ENCODE measurements at regions not wholly inside any gene's neighbourhood (a gene's known extent, or its start where the extent isn't known, plus 50 kb on each side); places are given as distances from the start of the nearest gene placed in this dataset.
"Not testable (repeated sequence)": the region's sequence is repeated elsewhere in the genome, so short reads cannot be mapped to it uniquely, and the experiment has no call there.

- DNase-seq (ENCODE audit: low spot score), result no peak
These were observed 132.7 kb upstream of the TCF21 start for GRCh38 chr6:133756078-133756695.

DNA sequence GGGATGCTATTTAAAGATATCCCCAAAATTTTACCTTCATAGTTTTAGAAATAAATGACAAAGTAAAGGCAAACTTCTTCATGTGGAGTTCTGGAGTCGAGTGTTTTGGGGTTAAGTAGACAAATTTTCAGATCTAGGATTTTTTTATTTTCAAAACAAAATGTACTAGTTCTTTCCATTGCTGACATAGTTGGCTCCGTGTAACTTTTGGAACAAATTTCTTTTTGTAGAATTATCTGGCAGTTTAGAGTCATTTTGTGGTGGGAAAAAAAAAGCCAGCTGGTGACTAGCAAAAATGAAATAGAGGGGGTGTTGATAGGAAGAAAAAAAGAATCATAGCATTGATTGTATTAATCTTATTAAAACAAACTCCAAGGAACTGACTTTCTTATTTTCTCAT, 131.6 kb upstream of the TCF21 start:
- DNase-seq (ENCODE audit: low spot score), result no peak

DNA sequence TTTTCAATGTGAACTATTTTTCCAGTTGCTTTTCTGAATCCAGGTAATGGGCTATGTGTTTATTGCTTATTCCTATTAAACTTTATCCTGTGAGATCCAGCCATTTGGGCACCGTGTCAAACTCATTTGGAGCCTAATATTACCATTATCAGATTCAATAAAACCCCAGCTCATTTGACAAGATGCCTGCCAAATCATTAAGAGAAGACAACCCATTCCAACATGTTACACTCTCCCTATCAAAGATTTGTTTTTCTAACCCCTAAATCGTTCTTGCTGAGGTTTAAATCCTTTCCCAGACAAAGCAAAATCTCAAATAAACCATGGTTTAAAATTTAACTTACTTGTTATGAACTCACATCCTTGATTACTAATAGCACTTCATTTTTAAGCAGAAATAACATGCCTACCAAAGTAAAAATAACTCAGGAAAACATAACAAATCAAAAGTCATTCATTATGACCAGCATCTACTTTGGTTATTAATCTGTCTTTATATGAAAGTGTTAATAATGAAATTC, 130.0 kb upstream of the TCF21 start:
- DNase-seq (ENCODE audit: low spot score), result no peak

- no peak for DNase-seq (ENCODE audit: low spot score)
These were observed 129.4 kb upstream of the TCF21 start for GRCh38 chr6:133759524-133759923.

GRCh38 chr6:133761706-133762105, 127.2 kb upstream of the TCF21 start:
- DNase-seq (ENCODE audit: low spot score), result no peak

DNA sequence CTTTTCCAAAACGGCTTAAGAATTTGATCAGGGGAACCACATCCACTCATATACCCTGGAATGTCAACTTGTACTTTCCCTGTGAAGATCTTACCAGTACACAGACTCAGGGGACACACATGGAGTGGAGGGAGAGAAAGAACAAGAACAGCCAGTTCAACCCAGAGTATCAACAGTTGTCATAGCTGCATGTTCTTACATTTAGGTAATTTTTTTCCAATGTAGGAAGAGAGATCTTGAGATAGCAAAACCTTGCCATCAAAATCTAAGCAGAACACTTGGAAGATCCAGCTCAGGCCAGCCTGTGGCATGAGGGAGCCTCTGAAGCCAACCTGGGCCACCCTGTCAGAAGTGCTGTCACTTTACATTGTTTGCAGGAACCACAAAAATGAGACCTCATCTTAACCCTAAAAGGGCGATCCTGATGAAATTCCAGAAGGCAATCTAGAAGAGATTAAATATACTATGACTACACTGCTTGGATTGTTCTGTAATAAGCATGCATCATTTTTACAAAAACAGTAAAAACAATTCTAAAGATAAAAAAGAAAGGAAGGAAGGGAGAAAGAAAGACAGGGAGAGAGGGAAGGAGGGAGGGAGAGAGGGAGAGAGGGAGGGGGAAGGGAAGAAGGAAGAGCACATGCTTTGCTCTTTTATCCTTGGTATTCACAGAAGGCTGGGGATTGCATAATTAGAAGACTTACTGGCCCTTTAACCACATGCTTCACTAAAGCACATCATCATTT, 124.7 kb upstream of the TCF21 start:
- no peak for DNase-seq (ENCODE audit: low spot score)

GRCh38 chr6:133764754-133765208, 124.1 kb upstream of the TCF21 start:
- DNase-seq (ENCODE audit: low spot score), result no peak

DNA sequence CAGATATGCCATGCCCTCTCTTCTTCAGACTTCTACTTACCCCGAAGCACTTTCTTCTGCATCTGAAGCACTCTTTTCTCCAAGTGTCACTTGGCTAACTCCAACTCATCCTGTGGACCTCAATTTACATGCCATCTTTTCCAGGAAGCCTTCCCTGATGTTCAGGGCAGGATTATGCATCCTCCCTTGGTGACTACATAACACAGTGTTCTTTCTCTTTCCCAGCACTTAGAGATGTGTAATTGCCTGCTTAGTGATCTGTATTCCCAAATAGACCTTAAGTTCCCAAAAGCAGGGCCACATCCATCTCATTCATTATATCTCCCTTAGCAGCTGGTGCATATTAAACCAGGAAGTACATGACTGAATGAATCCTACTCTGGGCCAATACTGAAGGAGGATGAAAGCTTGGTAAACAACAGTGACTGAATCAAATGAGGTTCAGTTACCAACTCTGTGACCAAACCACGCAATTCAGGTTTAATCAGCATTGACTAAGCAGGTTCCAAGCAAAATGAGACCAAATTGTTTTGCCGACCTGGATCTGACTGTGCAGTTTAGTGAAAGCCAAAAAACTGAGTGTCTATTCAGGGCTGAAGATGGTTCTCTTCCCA, 121.4 kb upstream of the TCF21 start:
- DNase-seq (ENCODE audit: low spot score), result no peak

GRCh38 chr6:133768656-133769295, 120.1 kb upstream of the TCF21 start:
- DNase-seq (ENCODE audit: low spot score), result no peak

GRCh38 chr6:133769463-133769862, 119.5 kb upstream of the TCF21 start:
- DNase-seq (ENCODE audit: low spot score), result no peak

DNA sequence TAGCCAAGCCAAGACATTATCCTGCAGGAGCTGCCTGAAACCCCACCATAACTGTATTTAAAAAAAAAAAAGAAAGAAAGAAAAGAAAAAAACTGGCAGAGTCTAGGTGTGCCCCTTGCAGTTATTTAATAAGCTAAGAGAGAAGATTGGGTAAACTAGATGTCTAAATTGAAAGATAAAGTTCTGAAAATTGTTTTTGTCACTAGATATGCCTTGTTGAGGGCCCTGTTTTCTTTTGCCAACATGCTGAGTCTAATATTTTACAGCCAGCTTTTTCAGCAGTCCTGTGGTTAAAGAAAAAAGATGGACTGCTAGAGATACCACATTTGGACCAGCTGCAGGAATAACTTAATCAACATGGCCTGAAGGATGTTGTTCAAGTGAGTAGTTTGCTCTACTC, 116.3 kb upstream of the TCF21 start:
- DNase-seq (ENCODE audit: low spot score), result no peak

- DNase-seq (ENCODE audit: low spot score), result no peak
These were observed 115.1 kb upstream of the TCF21 start for GRCh38 chr6:133773776-133774175.

- no peak for DNase-seq (ENCODE audit: low spot score)
These were observed 114.6 kb upstream of the TCF21 start for GRCh38 chr6:133774356-133774755.

DNA sequence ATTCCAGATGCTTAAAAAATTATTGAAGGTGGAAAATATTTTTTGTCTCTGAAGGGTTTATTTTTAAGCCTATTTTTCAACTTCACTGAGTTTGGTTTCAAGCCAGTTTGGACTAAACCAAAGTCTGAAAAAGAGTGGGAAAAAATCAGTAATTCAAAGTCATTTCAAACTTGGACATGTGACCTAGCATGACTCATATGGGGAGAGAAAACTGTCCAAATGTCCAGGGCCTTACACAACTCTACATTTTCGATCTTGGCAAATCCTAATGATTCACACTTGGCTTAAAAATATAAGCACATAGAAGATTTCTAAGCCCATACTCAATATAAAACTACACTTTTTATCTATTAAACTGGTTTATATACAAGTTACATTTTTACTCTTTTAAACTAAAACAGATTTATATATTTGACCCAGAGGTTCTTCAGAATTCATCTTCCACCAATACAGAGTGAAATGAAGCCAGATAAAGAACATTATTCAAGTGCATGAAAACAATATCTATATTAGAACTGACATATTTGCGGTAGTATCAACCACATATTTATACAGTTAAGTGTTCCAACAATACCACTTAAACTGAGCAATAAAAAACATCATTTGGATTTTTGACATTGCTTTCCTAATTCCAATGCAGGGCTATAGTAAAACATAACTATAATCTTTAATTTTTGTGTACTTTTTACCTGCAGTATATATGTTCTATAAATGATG, 110.3 kb upstream of the TCF21 start:
- DNase-seq (ENCODE audit: low spot score), result no peak

DNA sequence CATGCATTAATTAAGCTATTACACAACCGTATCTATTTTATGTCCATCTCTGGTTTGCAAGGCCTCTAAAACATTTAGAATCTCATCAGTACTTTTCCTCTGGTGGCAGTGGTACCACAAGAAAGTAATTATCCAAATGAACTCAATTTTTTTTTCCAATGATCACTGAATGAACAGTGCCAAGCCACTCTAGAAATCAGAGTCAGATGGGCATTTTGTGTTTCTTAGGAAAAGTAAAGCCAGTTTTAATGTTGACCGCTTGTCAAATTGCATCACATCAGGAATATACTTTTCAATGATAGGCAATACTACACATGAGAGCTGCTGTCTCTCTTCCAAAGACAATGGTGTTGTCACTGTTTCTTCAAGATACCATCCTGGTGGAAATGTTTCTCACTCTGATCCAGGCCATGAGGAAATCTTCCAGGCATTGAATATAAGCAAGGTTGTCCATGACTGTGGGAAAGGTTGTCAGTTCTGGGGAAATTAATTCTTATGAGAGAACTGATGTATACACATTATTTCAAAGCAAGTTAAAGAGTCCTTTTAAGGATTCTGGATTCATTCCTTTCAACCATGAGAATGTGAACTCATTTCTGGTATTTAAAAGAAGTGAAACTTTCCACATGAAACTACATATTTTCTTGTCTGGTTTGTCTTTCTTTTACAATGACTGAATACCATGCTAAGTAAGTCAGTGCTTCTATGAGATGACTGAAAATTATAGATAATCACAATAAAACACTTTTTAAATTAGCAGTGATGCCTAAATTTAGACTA, 108.8 kb upstream of the TCF21 start:
- no peak for DNase-seq (ENCODE audit: low spot score)

DNA sequence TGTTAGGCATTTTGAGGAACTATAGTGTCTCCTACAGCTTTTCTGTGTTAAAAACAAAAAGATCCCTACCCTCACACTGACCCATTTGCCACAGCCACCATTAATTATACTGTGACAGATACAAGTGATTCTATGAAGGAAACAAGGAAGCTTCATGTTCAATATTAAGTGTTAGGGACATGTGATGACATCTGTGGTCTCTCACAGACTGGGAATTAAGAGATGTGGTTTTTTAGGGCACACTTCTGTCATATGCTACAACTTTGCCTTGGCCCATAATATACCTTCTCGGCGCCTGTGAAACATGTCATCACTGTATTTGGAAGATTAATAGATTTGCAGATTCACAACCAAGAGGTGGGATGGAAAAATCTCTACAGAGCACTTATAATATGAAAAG, 102.9 kb upstream of the TCF21 start:
- no peak for DNase-seq (ENCODE audit: low spot score)

DNA sequence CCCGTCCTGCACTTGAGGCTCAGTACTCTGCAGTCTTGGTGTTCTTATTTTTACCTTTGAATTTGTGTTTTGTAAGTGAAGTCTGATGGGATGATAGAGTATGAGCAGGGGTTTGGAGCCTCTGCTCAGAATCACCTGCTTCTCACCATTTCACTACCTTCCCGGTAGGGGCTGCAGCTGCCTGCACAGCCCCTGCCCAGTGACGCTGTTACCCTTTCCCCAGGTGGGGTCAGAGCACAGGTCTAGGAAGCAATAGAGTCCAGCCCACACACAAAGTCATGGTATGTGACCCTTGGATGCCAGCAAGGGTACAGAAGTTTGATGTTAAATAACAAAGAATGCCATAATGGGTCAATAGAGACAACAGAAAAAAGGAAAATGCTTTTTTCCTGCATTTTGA, 101.8 kb upstream of the TCF21 start:
- DNase-seq (ENCODE audit: low spot score), result no peak

- DNase-seq (ENCODE audit: low spot score), result no peak
These were observed 100.9 kb upstream of the TCF21 start for GRCh38 chr6:133787859-133788505.

DNA sequence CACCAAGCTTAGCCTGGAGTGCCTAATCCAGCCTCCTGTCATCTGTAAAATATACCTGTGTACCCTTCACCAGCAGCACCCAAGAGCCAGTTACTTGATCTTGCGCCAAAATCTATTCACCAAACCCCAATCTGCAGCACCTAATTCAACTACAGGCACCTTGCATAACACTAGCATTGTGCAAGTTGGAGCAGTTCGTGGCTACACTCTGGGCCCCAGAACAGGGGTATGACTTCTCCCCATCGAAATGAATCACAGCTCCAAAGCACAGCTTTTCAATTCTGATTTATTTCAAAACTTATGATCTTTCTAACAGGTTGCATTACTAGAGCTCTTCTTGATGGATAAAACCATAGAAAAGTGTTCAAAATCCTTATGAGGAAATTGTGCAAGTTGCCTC, 100.4 kb upstream of the TCF21 start:
- no peak for DNase-seq (ENCODE audit: low spot score)

- not testable (repeated sequence) for DNase-seq (ENCODE audit: low spot score)
These were observed 99.5 kb upstream of the TCF21 start for GRCh38 chr6:133789449-133789848.

DNA sequence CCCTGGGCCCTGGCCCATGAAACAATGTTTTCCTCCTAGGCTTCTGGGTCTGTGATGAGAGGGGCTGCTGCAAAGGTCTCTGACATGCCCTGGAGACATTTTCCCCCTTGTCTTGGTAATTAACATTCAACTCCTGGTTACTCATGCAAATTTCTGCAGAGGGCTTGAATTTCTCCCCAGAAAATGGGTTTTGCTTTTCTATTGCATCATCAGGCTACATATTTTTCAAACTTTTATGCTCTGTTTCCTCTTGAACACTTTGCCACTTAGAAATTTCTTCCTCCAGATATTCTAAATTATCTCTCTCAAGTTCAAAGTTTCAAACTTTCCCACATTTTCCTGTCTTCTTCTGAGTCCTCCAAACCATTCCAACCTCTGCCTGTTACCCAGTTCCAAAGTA, 98.2 kb upstream of the TCF21 start:
- not testable (repeated sequence) for DNase-seq (ENCODE audit: low spot score)
